NCI-H2196 (cell line): ENCODE measurements at regions not wholly inside any gene's neighbourhood (a gene's known extent, or its start where the extent isn't known, plus 50 kb on each side); places are given as distances from the start of the nearest gene placed in this dataset.
"Not testable (repeated sequence)": the region's sequence is repeated elsewhere in the genome, so short reads cannot be mapped to it uniquely, and the experiment has no call there.

ENCODE experiments used
- DNase-seq: peaks from one replicate; lab custom pipeline; 2025; ENCODE audit not compliant: unreplicated experiment; lab: John Stamatoyannopoulos, UW

- DNase-seq, result no peak
Measured at GRCh38 chr3:139095803-139096466, 51.2 kb upstream of the PRR23C start.

GRCh38 chr3:139096670-139097069 lies 52.0 kb upstream of the PRR23C start:
- no peak for DNase-seq

- no peak for DNase-seq
Measured at GRCh38 chr3:139098391-139098790, 53.7 kb upstream of the PRR23C start.

GRCh38 chr3:139099968-139100817 lies 55.5 kb upstream of the PRR23C start:
- DNase-seq, result no peak

GRCh38 chr3:139100821-139101220 lies 56.1 kb upstream of the PRR23C start:
- DNase-seq, result no peak

- DNase-seq, result no peak
Measured at GRCh38 chr3:139101396-139101795, 56.7 kb upstream of the PRR23C start.

- DNase-seq, result no peak
Measured at GRCh38 chr3:139103484-139103883, 58.8 kb upstream of the PRR23C start.

- DNase-seq, result no peak
Measured at GRCh38 chr3:139104062-139104461, 59.4 kb upstream of the PRR23C start.

GRCh38 chr3:139105154-139105702 lies 60.5 kb upstream of the PRR23C start:
- DNase-seq, result no peak

GRCh38 chr3:139106013-139106932 lies 61.6 kb upstream of the PRR23C start:
- DNase-seq, result no peak

- DNase-seq, result no peak
Measured at GRCh38 chr3:139107424-139108252, 62.9 kb upstream of the PRR23C start.

- DNase-seq, result no peak
Measured at GRCh38 chr3:139108253-139108969, 63.7 kb upstream of the PRR23C start.

GRCh38 chr3:139109271-139109670 lies 64.6 kb upstream of the PRR23C start:
- DNase-seq, result no peak

GRCh38 chr3:139110072-139110830 lies 65.6 kb upstream of the PRR23C start:
- DNase-seq, result peak; percentile 19

- DNase-seq, result not testable (repeated sequence)
Measured at GRCh38 chr3:139110929-139111328, 66.2 kb upstream of the PRR23C start.

- DNase-seq, result peak; percentile 63
Measured at GRCh38 chr3:139111392-139112229, 66.9 kb upstream of the PRR23C start.

- no peak for DNase-seq
Measured at GRCh38 chr3:139112230-139112558, 67.5 kb upstream of the PRR23C start.
